OCI-LY7 (cell line): ENCODE measurements at regions not wholly inside any gene's neighbourhood (a gene's known extent, or its start where the extent isn't known, plus 50 kb on each side); places are given as distances from the start of the nearest gene placed in this dataset.

Experiments used
- BruUV-seq: library from RNA; stranded (reverse); fragments of 400-500 nt; replicated peaks from 2 replicates; lab custom pipeline; 2021; lab: Mats Ljungman, UMichigan
- CTCF ChIA-PET: fragments of 300-600 bp; sonication (Branson Sonifier 250); formaldehyde crosslinking; loops from one replicate; lab custom pipeline; 2022; ENCODE audit warnings: antibody characterized with exemption; ENCODE audit not compliant: unreplicated experiment; lab: Charles Lee
- POLR2A ChIA-PET: fragments of 300-600 bp; sonication (Branson Sonifier 250); formaldehyde crosslinking; loops from one replicate; lab custom pipeline; 2022; ENCODE audit warnings: antibody characterized with exemption; lab: Charles Lee
- DNase-seq: peaks from one replicate; pipeline ENCODE4 v3.0.0-alpha.2; 2015; ENCODE audit warnings: low spot score
- H2AFZ ChIP-seq: fragments of 200-600 bp; sonication (generic), shearing (Covaris generic); 2 replicates; pipeline ENCODE4 v1.6.1; 2014; ENCODE audit warnings: mild to moderate bottlenecking, antibody characterized with exemption, low read length, moderate library complexity
- H3K27ac ChIP-seq: fragments of 200-600 bp; sonication (generic); 2 replicates; pipeline ENCODE4 v1.5.1; 2014; ENCODE audit warnings: mixed run types, low read depth, mild to moderate bottlenecking, moderate library complexity, low read length, inconsistent platforms; ENCODE audit not compliant: poor library complexity, severe bottlenecking
- H3K36me3 ChIP-seq: fragments of 200-600 bp; sonication (generic); 2 replicates; pipeline ENCODE4 v1.6.1; 2014; ENCODE audit warnings: mild to moderate bottlenecking, antibody characterized with exemption, low read length, moderate library complexity, mixed read lengths; ENCODE audit not compliant: insufficient read depth
- H3K4me1 ChIP-seq: fragments of 200-600 bp; sonication (generic); 2 replicates; pipeline ENCODE4 v1.5.1; 2014; ENCODE audit warnings: mild to moderate bottlenecking, low read length; ENCODE audit not compliant: insufficient read depth, poor library complexity, severe bottlenecking
- H3K4me2 ChIP-seq: fragments of 200-600 bp; sonication (generic); 2 replicates; pipeline ENCODE4 v1.6.1; 2014; ENCODE audit warnings: mild to moderate bottlenecking, low read length
- H3K4me3 ChIP-seq: fragments of 200-600 bp; sonication (generic); 2 replicates; pipeline ENCODE4 v1.5.1; 2014; ENCODE audit warnings: mild to moderate bottlenecking, low read depth, low read length; ENCODE audit not compliant: poor library complexity, severe bottlenecking
- H3K79me2 ChIP-seq: fragments of 200-600 bp; sonication (generic); 2 replicates; pipeline ENCODE4 v1.6.1; 2016; ENCODE audit warnings: low read depth, mild to moderate bottlenecking, low read length, moderate library complexity, mixed read lengths; ENCODE audit not compliant: insufficient read depth
- H3K9me2 ChIP-seq: fragments of 200-600 bp; sonication (generic); 2 replicates; pipeline ENCODE4 v1.6.1; 2016; ENCODE audit warnings: mild to moderate bottlenecking, low read length, mixed read lengths; ENCODE audit not compliant: insufficient read depth
- H3K9me3 ChIP-seq: fragments of 200-600 bp; sonication (generic); 2 replicates; pipeline ENCODE4 v1.6.1; 2014; ENCODE audit warnings: mild to moderate bottlenecking, mixed run types, low read length, mixed read lengths
- H4K20me1 ChIP-seq: fragments of 200-600 bp; sonication (generic); 2 replicates; pipeline ENCODE4 v1.6.1; 2014; ENCODE audit warnings: mild to moderate bottlenecking, antibody characterized with exemption, low read length, moderate library complexity, mixed read lengths; ENCODE audit not compliant: insufficient read depth
- EZH2phosphoT487 ChIP-seq: fragments of 200-600 bp; sonication (generic); IDR thresholded peaks from 2 replicates; pipeline ENCODE4 v1.6.1; 2018; ENCODE audit warnings: low read depth, borderline replicate concordance, mild to moderate bottlenecking, mixed run types, antibody characterized with exemption, low read length, moderate library complexity, mixed read lengths
- intact Hi-C: fragments of 100-400 bp; cut with micrococcal nuclease; formaldehyde crosslinking; loops from one replicate; pipeline ENCODE4 v1.10.0; 2022; ENCODE audit not compliant: unreplicated experiment
- TF ChIP-seq, protein P1 (sequence below): fragments of 200-600 bp; sonication (generic); conservative IDR thresholded peaks from 2 replicates; pipeline ENCODE4 v1.5.1; 2014; ENCODE audit warnings: mild to moderate bottlenecking, antibody characterized with exemption, low read length, moderate library complexity, mixed read lengths

DNA sequence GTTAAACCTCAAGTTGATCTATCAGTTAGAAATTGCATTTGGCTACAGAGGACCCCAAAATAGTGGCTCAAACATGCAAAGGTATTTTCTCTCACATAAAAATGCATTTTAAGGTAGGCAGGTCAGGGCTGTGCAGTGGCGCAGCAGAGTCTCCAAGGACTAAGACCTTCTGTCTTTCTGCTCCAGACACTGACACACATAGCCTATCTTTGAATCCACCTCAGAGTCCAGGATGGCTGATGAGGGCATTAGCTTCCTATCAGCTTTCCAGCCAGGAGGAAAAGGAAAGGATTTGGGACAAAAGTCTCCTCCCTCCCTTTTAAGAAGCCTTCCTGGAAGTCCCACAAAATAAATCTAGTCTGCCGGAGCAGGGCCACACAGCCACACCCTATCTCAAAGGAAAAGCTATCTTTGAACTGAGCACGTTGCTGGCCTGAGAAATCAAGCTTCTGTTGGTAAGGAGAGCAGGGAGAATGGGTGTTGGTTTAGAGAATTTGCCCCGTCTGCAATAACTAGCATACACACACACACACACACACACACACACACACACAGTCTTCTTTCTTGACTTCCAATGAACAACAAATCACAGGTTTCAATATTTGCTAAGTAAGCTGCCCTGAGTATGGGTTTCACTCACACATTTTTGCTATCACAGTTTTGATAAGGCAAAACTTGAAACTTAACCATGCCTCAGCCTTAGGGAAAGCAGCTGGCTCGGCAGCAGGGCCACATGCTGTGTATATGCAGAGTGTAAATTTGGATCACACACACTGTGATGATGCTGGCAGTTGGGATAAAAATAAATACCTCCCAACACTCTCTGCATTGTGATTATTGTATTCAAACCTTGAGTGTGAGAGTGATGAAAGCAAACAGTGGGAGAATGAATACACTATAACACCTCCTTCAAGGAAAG lies 116.6 kb upstream of the MAP3K1 start:
- peaks cover 38% of the 10 kb centered on the region for H3K4me1 ChIP-seq
- no peaks in the 10 kb centered on the region for H3K36me3 ChIP-seq
- ChIA-PET POLR2A (interaction anchor here (0.7 to 3.6 kb wide), 11 partner anchors 8 to 49 kb away, joined by 3 to 30 read pairs (median 5); no protein-coding TSS in a partner anchor), CTCF (interaction anchor here (1.7 kb wide), 1 partner anchor 38 kb away, joined by 4 read pairs; no protein-coding TSS in a partner anchor)
- peak overlapping the region; percentile 34; the same call in 1 of the 2 replicates for H3K4me2 ChIP-seq
- no peaks in the 10 kb centered on the region for H3K9me3 ChIP-seq
- H3K9me2 ChIP-seq, result no peaks in the 10 kb centered on the region
- no peak overlapping the region for H3K27ac ChIP-seq
- no peaks in the 10 kb centered on the region for H4K20me1 ChIP-seq
- intact Hi-C loops, result no loop called here
- no TSS peak for BruUV-seq
- DNase-seq, result no peak
- peak overlapping the region; percentile 82 for H2AFZ ChIP-seq
- H3K79me2 ChIP-seq, result no peaks in the 10 kb centered on the region
- no peak overlapping the region for H3K4me3 ChIP-seq
- TF ChIP-seq, protein P1, sequence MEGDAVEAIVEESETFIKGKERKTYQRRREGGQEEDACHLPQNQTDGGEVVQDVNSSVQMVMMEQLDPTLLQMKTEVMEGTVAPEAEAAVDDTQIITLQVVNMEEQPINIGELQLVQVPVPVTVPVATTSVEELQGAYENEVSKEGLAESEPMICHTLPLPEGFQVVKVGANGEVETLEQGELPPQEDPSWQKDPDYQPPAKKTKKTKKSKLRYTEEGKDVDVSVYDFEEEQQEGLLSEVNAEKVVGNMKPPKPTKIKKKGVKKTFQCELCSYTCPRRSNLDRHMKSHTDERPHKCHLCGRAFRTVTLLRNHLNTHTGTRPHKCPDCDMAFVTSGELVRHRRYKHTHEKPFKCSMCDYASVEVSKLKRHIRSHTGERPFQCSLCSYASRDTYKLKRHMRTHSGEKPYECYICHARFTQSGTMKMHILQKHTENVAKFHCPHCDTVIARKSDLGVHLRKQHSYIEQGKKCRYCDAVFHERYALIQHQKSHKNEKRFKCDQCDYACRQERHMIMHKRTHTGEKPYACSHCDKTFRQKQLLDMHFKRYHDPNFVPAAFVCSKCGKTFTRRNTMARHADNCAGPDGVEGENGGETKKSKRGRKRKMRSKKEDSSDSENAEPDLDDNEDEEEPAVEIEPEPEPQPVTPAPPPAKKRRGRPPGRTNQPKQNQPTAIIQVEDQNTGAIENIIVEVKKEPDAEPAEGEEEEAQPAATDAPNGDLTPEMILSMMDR, result no peak
- TF ChIP-seq EZH2phosphoT487, result no peak

DNA sequence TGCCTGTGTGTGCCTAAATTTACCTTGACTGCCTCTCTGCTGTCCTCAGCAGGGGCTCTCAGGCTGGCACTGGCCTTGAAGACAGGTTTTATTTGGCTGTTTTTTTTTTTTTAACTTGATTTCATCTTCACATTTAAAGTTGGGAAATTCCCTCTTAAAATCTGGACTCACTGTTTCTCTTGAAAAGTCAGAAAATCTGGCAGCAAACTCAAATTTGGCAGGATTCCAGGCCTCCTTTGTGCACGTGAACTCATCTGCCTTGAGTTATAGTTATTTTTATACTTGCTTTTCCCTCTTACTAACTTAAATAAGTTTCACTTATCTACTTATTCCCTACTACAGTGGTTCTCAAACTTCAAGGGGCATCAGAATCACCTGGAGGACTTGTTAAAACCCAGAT lies 118.4 kb upstream of the MAP3K1 start:
- Histone ChIP-seq H3K79me2 (no peaks in the 10 kb centered on the region), H3K27ac (no peak overlapping the region), H3K36me3 (no peaks in the 10 kb centered on the region), H3K4me1 (peaks cover 54% of the 10 kb centered on the region), H3K4me2 (no peak overlapping the region), H3K4me3 (no peak overlapping the region), H4K20me1 (no peaks in the 10 kb centered on the region), H3K9me3 (no peaks in the 10 kb centered on the region), H2AFZ (peak overlapping the region; percentile 35; the same call in 1 of the 2 replicates), H3K9me2 (no peaks in the 10 kb centered on the region)
- BruUV-seq, result no TSS peak
- CTCF ChIA-PET, result no interaction called here
- TF ChIP-seq, protein P1, result no peak
- TF ChIP-seq EZH2phosphoT487, result no peak
- POLR2A ChIA-PET, result interaction anchor here (0.6 to 1.3 kb wide), 8 partner anchors 8 to 1243 kb away, joined by 3 to 4 read pairs (median 3); no protein-coding TSS in a partner anchor
- intact Hi-C loops, result no loop called here
- DNase-seq, result no peak
